Panc1 (cell line): ENCODE measurements at regions not wholly inside any gene's neighbourhood (a gene's known extent, or its start where the extent isn't known, plus 50 kb on each side); places are given as distances from the start of the nearest gene placed in this dataset.

Experiments used
- ATAC-seq: fragments of 200-7000 bp; cut with Tn5 transposase; 2 replicates; pipeline ENCODE4 v1.9.1; 2020; ENCODE audit warnings: mild to moderate bottlenecking, moderate library complexity
- BruUV-seq: library from RNA; stranded (reverse); fragments of 400-500 nt; replicated peaks from 2 replicates; lab custom pipeline; 2021; lab: Mats Ljungman, UMichigan
- CTCF ChIA-PET: fragments of 300-600 bp; sonication (Branson Sonifier 250); formaldehyde crosslinking; loops from one replicate; lab custom pipeline; 2022; ENCODE audit warnings: antibody characterized with exemption; lab: Charles Lee
- POLR2A ChIA-PET: fragments of 300-600 bp; sonication (Branson Sonifier 250); formaldehyde crosslinking; loops from one replicate; lab custom pipeline; 2022; ENCODE audit warnings: antibody characterized with exemption; lab: Charles Lee
- DNase-seq: peaks from one replicate; pipeline ENCODE4 v3.0.0-alpha.2; 2010; ENCODE audit warnings: low read depth, low spot score
- H3K27ac ChIP-seq: 2 replicates; pipeline ENCODE4 v1.5.1; 2011; ENCODE audit warnings: mild to moderate bottlenecking, low read length, inconsistent platforms
- H3K27me3 ChIP-seq: fragments of 200-500 bp; sonication (Bioruptor generic); 2 replicates; pipeline ENCODE4 v1.6.0; 2014; ENCODE audit warnings: low read length, inconsistent platforms; ENCODE audit not compliant: control insufficient read depth, insufficient read depth
- H3K36me3 ChIP-seq: fragments of 200-500 bp; sonication (Bioruptor generic); 2 replicates; pipeline ENCODE4 v1.5.1; 2014; ENCODE audit warnings: inconsistent platforms, mild to moderate bottlenecking, low read length, moderate library complexity; ENCODE audit not compliant: control insufficient read depth, insufficient read depth
- H3K4me1 ChIP-seq: 2 replicates; pipeline ENCODE4 v1.5.1; 2011; ENCODE audit warnings: inconsistent platforms, mild to moderate bottlenecking, low read length, moderate library complexity; ENCODE audit not compliant: control insufficient read depth, insufficient read depth
- H3K4me3 ChIP-seq, 2 experiments: 2 replicates each; pipeline ENCODE4 v1.5.1; 2011 to 2012; ENCODE audit warnings: low read depth in 2 of 2, low read length in 2 of 2, mild to moderate bottlenecking in 2 of 2, inconsistent platforms in 1 of 2, moderate library complexity in 1 of 2
- H3K9me3 ChIP-seq: fragments of 200-500 bp; sonication (Bioruptor generic); 2 replicates; pipeline ENCODE4 v1.5.1; 2014; ENCODE audit warnings: low read depth, mild to moderate bottlenecking, inconsistent platforms, low read length, moderate library complexity; ENCODE audit not compliant: control insufficient read depth, insufficient read depth
- POLR2AphosphoS5 ChIP-seq: IDR thresholded peaks from 2 replicates; pipeline ENCODE4 v1.6.1; 2012; ENCODE audit warnings: mild to moderate bottlenecking, low read depth, low read length, moderate library complexity
- SIN3A ChIP-seq: IDR thresholded peaks from 2 replicates; pipeline ENCODE4 v1.6.1; 2012; ENCODE audit warnings: low read depth, mild to moderate bottlenecking, low read length, moderate library complexity, borderline replicate concordance; ENCODE audit not compliant: insufficient read depth
- TCF7L2 ChIP-seq: IDR thresholded peaks from 2 replicates; pipeline ENCODE4 v1.6.1; 2011; ENCODE audit warnings: mild to moderate bottlenecking, low read depth, low read length, inconsistent platforms
- in situ Hi-C: cut with HindIII; loops from 2 replicates; pipeline ENCODE4 v1.10.0; 2016; ENCODE audit warnings: low sequenced_read_pairs, low pct_unique_long_range_greater_than_20kb
- intact Hi-C: fragments of 100-400 bp; cut with micrococcal nuclease; formaldehyde crosslinking; loops from one replicate; pipeline ENCODE4 v1.10.0; 2022; ENCODE audit not compliant: unreplicated experiment
- TF ChIP-seq, protein P1 (sequence below): fragments of 450-650 bp; IDR thresholded peaks from 2 replicates; pipeline ENCODE4 v1.5.1; 2017; ENCODE audit warnings: mild to moderate bottlenecking
- TF ChIP-seq, protein P2 (sequence below), 2 experiments: IDR thresholded peaks; 2 replicates each; pipeline ENCODE4 v1.6.1; 2011 to 2012; ENCODE audit warnings: low read depth in 2 of 2, control low read depth in 1 of 2, low read length in 1 of 2, mild to moderate bottlenecking in 1 of 2, moderate library complexity in 1 of 2; ENCODE audit not compliant: insufficient read depth in 1 of 2

DNA sequence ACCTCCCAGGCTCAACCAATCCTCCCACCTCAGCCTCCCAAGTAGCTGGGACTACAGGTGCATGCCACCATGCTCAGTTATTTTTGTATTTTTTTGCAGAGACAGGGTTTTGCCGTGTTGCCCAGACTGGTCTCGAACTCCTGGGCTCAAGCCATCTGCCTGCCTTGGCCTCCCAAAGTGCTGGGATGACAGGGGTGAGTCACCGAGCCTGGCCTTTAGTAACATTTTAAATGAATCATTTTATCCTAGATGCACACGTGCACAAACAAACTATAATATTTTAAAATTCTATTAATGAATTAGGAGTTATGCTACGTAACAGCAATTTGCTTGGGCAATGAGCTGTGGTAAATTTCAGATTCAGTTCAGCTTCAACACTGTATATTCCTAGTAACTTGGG, 862.5 kb upstream of the ID2 start:
- TF ChIP-seq, protein P1, sequence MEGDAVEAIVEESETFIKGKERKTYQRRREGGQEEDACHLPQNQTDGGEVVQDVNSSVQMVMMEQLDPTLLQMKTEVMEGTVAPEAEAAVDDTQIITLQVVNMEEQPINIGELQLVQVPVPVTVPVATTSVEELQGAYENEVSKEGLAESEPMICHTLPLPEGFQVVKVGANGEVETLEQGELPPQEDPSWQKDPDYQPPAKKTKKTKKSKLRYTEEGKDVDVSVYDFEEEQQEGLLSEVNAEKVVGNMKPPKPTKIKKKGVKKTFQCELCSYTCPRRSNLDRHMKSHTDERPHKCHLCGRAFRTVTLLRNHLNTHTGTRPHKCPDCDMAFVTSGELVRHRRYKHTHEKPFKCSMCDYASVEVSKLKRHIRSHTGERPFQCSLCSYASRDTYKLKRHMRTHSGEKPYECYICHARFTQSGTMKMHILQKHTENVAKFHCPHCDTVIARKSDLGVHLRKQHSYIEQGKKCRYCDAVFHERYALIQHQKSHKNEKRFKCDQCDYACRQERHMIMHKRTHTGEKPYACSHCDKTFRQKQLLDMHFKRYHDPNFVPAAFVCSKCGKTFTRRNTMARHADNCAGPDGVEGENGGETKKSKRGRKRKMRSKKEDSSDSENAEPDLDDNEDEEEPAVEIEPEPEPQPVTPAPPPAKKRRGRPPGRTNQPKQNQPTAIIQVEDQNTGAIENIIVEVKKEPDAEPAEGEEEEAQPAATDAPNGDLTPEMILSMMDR: no peak
- TF ChIP-seq POLR2AphosphoS5 (no peak), TCF7L2 (no peak), SIN3A (no peak)
- TF ChIP-seq, protein P2, sequence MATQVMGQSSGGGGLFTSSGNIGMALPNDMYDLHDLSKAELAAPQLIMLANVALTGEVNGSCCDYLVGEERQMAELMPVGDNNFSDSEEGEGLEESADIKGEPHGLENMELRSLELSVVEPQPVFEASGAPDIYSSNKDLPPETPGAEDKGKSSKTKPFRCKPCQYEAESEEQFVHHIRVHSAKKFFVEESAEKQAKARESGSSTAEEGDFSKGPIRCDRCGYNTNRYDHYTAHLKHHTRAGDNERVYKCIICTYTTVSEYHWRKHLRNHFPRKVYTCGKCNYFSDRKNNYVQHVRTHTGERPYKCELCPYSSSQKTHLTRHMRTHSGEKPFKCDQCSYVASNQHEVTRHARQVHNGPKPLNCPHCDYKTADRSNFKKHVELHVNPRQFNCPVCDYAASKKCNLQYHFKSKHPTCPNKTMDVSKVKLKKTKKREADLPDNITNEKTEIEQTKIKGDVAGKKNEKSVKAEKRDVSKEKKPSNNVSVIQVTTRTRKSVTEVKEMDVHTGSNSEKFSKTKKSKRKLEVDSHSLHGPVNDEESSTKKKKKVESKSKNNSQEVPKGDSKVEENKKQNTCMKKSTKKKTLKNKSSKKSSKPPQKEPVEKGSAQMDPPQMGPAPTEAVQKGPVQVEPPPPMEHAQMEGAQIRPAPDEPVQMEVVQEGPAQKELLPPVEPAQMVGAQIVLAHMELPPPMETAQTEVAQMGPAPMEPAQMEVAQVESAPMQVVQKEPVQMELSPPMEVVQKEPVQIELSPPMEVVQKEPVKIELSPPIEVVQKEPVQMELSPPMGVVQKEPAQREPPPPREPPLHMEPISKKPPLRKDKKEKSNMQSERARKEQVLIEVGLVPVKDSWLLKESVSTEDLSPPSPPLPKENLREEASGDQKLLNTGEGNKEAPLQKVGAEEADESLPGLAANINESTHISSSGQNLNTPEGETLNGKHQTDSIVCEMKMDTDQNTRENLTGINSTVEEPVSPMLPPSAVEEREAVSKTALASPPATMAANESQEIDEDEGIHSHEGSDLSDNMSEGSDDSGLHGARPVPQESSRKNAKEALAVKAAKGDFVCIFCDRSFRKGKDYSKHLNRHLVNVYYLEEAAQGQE (IDR thresholded peaks at IDR 0.05; ENCODE audit: insufficient read depth in 1 of 2, low read depth in 2 of 2, low read length in 1 of 2): no peak
- intact Hi-C loops: no loop called here
- Histone ChIP-seq H3K27ac (no peak overlapping the region), H3K9me3 (no peaks in the 10 kb centered on the region), H3K4me3 (no peak overlapping the region), H3K27me3 (no peaks in the 10 kb centered on the region), H3K36me3 (no peaks in the 10 kb centered on the region), H3K4me1 (no peaks in the 10 kb centered on the region)
- no TSS peak for BruUV-seq
- ChIA-PET POLR2A (no interaction called here), CTCF (no interaction called here)
- DNase-seq (no peak), ATAC-seq (no peak)
- in situ Hi-C loops: no loop called here

DNA sequence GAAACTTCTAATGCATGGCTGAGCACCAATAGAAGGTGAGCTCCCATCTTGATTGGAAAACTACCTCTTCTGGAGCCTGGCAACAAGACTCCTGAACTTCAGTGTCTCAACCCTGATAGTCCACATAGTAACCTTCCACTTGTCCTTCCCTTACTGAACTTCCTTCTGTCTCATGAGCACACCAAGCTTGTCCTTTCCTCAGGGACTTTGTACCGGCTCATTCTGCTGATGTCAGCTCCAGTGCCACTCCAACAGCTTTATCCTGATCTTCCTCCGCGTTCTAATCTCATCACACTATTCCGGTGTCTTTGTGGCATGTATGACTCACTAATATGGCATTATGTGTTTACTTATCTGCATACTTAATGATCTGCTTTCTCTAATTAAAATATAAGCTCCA, 862.0 kb upstream of the ID2 start:
- DNase-seq: no peak
- Histone ChIP-seq H3K4me1 (no peaks in the 10 kb centered on the region), H3K27me3 (no peaks in the 10 kb centered on the region), H3K9me3 (no peaks in the 10 kb centered on the region), H3K4me3 (no peak overlapping the region), H3K27ac (no peak overlapping the region), H3K36me3 (no peaks in the 10 kb centered on the region)
- CTCF ChIA-PET: no interaction called here
- no peak for ATAC-seq
- POLR2A ChIA-PET: no interaction called here
- no TSS peak for BruUV-seq
- TF ChIP-seq SIN3A: no peak
- TF ChIP-seq, protein P1: no peak
- TF ChIP-seq, protein P2 (IDR thresholded peaks at IDR 0.05; ENCODE audit: insufficient read depth in 1 of 2, low read depth in 2 of 2, low read length in 1 of 2): no peak
- no peak for TF ChIP-seq POLR2AphosphoS5
- no peak for TF ChIP-seq TCF7L2
- in situ Hi-C loops: no loop called here
- intact Hi-C loops: no loop called here
